ENCODE measurements at regions not wholly inside any gene's neighbourhood (a gene's known extent, or its start where the extent isn't known, plus 50 kb on each side); places are given as distances from the start of the nearest gene placed in this dataset.

DNA sequence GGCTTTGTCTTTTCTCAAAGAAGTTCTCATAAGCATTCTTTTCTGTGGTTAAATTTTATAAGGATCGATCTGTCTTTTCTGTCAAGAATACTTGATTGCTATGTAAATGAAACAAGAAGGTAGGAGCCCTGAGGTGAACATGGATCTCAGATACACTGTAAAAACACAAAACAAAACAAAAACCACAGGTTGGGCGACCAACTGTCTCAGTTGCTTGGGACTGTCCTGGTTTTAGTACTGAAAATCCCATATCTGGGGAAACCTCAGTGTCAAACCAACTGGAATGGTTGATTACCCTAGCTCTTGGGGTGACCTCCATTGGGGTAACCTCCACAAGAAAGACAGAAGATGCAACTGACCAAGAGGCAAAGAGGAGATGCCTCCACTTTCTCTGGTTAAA lies 55.8 kb upstream of the TMEM178A start:
- TF ChIP-seq CTCF (IDR thresholded peaks at IDR 0.05), result no peak
- TF ChIP-seq POLR2A (IDR thresholded peaks at IDR 0.05), result no peak
